ENCODE measurements at regions not wholly inside any gene's neighbourhood (a gene's known extent, or its start where the extent isn't known, plus 50 kb on each side); places are given as distances from the start of the nearest gene placed in this dataset.
"Not testable (repeated sequence)": the region's sequence is repeated elsewhere in the genome, so short reads cannot be mapped to it uniquely, and the experiment has no call there.

GRCh38 chr4:103996637-103997036 lies 276.9 kb upstream of the TACR3 start:
- peak; percentile 73 for DNase-seq (ENCODE audit: low spot score)

DNA sequence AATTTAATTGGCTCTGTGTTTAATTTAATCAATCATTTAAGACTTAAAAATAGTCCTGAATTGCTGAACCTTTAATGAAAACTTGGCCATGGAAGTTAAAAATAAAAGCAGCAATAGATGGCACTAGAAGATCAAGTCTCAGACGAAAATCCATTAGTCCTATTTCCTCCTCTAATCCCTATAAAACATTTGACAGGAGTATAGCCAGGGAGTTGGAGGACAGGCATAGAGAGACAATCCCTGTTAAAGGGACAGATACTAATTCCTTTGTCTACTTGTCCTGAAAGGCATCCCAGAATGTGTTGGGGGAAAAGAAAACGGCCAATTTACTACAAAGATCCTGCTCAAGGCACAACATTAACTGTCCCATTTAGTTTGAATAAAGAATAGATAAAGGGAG lies 276.3 kb upstream of the TACR3 start:
- DNase-seq (ENCODE audit: low spot score) = peak; percentile 6

- DNase-seq (ENCODE audit: low spot score) = no peak
Measured at GRCh38 chr4:103994059-103994458, 274.3 kb upstream of the TACR3 start.

DNA sequence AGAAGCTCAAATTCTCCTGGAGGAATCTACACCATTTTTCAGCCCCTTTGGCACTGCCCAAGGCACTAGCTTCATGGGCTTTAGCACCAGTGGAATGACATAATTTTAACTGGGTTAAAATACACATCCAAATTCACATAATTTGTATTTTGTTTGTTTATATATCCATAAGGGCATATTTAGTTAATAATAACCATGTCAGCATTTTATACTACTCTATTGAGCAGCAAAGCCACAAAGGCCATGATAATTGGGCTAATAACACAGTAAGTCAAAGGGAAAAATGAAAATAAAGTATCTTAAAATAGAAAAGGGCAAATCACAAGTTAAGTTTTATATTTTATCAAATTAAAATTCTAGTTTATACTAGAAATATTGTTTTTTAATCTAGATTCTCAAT lies 262.7 kb upstream of the TACR3 start:
- no peak for DNase-seq (ENCODE audit: low spot score)

DNA sequence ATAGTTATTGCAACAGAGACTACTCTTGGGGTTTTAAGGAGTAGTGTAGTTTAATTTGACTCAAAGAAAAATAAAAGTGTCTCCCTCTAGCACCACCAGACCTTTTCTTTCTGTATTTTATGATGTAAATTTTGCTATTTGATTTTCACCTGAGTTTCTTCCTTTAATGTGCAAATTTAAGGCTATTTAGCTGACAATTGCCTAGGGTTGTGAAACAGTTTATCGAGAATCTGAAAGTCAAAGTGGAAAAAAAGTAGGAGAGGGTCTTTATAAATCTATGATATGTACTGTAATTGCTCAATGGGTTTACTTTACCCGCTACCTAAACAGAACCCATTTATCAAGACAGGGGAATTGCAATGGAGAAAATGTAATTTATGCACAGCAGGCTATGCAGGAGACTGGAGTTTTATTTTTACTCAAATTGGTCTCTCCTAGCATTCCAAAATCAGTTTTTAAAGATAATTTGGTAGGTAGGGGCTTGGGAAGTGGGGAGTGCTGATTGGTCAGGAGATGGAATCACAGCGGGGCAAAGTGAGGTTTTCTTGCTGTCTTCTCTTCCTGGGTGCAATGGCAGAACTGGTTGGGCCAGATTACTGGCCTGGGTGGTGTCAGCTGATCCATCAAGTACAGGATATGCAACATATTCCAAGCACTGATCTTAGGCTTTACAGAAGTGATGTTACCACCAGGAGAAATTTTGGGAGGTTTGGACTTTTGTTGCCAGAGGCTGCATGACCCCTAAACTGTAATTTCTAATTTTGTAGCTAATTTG lies 228.6 kb upstream of the TACR3 start:
- DNase-seq (ENCODE audit: low spot score) = no peak

DNA sequence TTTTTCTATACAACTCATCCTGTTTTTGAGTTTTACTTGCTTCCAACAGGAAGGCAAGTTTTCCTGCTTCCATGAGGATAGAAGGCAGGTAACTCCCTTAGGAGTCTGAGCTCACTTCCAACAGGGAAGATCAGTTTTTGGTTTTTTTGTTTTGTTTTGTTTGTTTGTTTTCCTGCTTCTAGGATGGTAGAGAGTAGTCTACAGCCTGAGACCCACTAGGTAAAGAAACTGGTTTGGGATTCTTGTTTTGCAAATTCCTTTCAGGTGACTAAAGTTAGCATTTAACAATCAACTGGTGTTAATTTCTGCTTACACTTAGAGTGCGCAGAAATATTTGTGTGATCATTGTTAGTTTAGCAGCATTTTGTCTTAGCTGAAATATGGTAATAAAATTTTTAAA lies 227.8 kb upstream of the TACR3 start:
- no peak for DNase-seq (ENCODE audit: low spot score)

- DNase-seq (ENCODE audit: low spot score) = not testable (repeated sequence)
Measured at GRCh38 chr4:103946621-103947268, 227.0 kb upstream of the TACR3 start.

- no peak for DNase-seq (ENCODE audit: low spot score)
Measured at GRCh38 chr4:103938488-103938887, 218.7 kb upstream of the TACR3 start.

DNA sequence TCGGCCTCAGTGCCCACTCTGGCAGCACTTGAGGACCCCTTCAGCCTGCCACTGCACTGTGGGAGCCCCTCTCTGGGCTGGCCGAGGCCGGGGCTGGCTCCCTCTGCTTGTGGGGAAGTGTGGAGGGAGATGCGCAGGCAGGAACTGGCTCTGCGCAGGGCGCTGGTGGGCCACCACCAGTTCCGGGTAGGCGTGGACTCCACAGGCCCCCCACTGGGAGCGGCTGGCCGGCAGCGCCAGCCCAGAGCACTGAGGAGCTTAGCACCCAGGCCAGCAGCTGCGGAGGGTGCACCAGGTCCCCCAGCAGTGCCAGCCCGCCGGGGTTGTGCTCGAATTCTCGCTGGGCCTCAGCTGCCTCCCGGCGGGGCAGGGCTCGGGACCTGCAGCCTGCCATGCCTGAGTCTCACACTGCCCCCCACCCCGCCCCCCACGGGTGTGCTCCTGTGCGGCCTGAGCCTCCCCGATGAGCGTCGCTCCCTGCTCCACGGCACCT lies 216.9 kb upstream of the TACR3 start:
- DNase-seq (ENCODE audit: low spot score) = no peak

- DNase-seq (ENCODE audit: low spot score) = peak; percentile 18
Measured at GRCh38 chr4:103934178-103934789, 214.5 kb upstream of the TACR3 start.

DNA sequence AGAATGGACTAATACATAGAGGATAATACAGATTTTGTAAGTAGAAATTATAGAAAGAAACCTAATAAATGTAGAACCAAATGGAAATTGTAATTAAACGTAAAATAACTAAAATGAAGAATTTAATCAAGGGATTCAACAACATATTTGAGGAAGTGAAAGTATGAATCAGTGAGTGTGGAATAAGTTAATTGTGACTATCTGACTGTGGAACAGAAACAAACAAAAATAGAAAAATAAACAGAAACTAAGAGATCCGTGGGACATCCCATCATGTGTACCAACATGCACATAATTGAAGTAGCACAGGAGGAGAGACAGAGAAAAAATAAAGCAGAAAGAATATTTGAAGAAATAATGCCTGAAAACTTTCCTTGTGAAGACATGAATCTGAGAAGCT lies 208.6 kb upstream of the TACR3 start:
- no peak for DNase-seq (ENCODE audit: low spot score)

DNA sequence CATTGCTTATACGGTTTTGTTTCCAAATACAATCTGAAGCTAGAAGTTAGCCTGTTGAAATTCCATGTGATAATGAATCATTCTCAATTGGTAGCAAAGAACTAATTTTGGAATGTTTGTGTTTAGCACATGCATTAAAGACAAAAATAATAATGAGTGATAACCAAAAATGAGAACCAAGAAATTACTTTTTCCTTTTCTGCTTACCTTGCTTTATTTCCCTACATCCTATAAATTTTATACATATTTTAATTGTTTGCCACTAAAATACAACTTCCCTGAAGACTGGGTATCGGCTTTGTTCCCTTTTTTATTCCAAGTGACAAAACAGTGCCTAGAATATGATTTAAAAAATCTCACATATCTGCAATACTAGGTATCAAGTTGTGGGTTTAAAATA lies 203.8 kb upstream of the TACR3 start:
- no peak for DNase-seq (ENCODE audit: low spot score)

DNA sequence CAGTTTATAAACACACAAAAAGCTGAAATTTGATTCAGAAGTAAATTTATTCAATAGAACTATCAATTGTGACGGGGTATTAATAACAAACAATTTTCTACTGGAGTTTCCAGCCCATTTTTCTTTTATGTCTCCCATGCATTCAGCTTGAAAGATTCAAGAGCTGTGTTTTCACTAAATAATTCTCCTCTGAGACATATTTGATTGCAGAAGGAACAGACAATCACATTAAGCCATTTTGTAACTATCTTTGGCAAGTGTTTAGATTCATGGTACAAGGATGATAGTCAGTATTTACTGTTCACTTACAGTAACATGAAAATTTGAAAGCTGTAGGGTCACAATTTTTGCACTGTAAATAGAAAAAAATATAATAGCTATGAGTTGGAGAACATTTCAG lies 198.4 kb upstream of the TACR3 start:
- DNase-seq (ENCODE audit: low spot score) = no peak

DNA sequence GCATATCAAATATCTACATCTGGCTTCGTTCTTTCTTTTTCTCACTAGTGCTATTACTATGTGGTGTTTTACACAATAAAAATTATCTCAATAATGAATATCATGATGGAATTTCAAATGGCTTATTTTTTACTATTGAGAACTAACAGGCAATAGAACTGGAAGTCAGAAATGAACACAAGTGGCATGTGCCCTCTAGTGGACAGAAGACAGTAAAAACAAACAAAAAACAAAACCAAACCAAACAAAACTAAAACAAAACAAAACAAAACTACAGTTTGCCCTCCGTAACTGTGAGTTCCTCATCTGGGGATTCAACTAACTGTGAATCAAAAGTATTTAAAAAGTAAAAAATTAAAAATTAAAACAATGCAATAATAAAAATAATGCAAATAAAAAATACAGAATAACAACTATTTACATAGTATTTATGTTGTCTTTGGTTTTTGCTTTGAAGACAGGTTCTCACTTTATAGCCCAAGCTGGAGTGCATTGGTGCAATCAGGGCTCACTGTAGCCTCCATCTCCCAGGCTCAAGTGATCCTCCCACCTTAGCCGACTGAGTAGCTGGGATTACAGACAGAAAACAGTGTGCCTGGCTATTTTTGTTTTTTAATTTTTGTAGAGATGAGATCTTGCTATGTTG lies 195.6 kb upstream of the TACR3 start:
- peak; percentile 14 for DNase-seq (ENCODE audit: low spot score)

DNA sequence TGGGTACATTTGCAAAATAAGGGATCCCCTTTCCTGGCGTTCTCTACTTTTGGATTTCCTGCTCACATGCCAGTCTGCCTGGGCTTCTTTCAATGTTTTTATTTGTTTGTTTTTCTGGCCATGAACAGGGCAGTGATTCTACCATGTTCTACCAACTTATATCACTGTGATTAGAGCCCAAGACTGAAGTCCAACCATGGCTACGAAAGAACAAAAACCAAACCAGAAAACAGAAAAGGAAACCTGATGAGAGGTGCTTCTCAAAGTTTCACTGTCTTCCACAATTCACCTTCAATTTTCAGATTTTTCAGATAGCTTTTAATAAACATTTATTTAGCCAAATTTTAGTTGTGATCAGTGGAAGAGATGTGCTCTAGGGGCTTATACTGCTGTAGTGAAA lies 187.6 kb upstream of the TACR3 start:
- DNase-seq (ENCODE audit: low spot score) = no peak

DNA sequence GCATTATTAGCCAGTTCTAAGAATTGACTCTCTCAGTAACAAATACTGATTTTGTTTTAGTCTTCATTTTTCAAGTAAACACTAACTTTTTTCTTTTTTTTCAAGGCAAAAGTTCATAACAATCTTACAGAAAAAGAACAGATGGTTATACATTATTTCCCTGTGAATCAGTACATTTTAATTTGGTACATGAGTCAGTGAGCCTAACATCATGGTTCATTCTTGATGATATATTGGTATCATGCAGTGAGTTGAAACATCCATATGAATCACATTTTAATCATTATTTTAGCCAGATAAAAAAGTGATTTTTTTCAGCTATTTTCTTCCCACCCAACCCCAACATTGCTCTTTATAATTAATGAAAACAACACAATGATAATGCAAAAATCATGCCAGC lies 184.3 kb upstream of the TACR3 start:
- no peak for DNase-seq (ENCODE audit: low spot score)

GRCh38 chr4:103902730-103903129 lies 182.9 kb upstream of the TACR3 start:
- no peak for DNase-seq (ENCODE audit: low spot score)

DNA sequence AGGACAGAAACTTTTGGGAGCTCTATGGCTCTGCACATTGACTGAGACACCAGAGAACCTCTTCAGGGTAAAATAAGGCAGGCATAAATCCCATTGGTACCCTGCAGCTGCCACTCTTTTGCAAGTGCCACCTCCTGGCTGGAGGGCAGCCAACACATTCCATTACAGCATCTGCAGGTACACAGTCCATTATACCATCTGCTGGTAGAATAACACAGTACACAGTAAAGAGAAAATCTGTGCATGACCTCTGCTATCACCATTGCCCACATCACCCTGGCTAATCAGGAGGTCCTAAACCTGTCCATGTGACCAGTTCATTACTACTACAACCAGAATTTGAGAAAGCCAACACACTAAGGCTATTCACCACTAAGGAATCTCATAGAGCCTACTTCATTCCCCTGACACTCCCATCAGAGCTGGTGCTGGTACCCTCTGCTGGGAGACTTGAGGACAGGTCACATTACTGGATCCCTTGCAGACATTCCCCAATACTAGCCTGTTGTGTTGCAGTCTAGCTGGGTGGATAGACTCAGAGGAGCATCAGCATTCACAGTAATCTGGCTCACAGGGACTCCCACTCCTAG lies 176.2 kb upstream of the TACR3 start:
- no peak for DNase-seq (ENCODE audit: low spot score)

- DNase-seq (ENCODE audit: low spot score) = no peak
Measured at GRCh38 chr4:103892586-103892985, 172.8 kb upstream of the TACR3 start.

- no peak for DNase-seq (ENCODE audit: low spot score)
Measured at GRCh38 chr4:103887191-103887590, 167.4 kb upstream of the TACR3 start.

DNA sequence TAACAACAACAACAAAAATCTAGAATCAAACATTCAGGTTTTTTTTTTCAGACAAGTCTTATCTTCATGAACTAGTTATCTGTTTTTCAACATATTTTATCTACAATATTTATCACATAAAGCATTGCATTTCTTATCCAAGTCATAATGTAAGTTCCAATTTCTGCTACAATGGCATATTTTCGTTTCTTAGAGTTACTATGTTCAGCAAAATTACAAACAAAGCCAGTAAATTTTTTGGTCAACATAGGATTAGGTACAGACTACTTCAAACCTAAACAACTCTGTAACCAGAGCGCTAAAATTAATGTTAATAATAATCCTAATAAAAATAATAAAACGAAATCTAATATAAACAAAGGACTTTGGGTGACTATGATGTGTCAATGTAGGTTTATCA lies 165.4 kb upstream of the TACR3 start:
- DNase-seq (ENCODE audit: low spot score) = no peak

GRCh38 chr4:103867311-103867710 lies 147.5 kb upstream of the TACR3 start:
- DNase-seq (ENCODE audit: low spot score) = no peak

All from iPS-NIHi11 (cell line).